Transverse colon (tissue), 4 donors: ENCODE measurements at regions not wholly inside any gene's neighbourhood (a gene's known extent, or its start where the extent isn't known, plus 50 kb on each side); places are given as distances from the start of the nearest gene placed in this dataset.

Source experiments
- DNase-seq: peaks from one replicate; pipeline ENCODE4 v3.0.0-alpha.2; 2019
- H3K27ac ChIP-seq, 4 donors: fragments of 200-600 bp; sonication (generic); 2 replicates each; pipeline ENCODE4 v1.5.1; 2016 to 2018; ENCODE audit warnings: inconsistent platforms in 4 of 4
- H3K27me3 ChIP-seq: fragments of 200-600 bp; sonication (generic); 2 replicates; pipeline ENCODE4 v1.5.1; 2017; ENCODE audit warnings: inconsistent platforms
- H3K36me3 ChIP-seq, 4 donors: fragments of 200-600 bp; sonication (generic); 2 replicates each; pipeline ENCODE4 v1.5.1; 2017 to 2019; ENCODE audit warnings: inconsistent platforms in 4 of 4
- H3K4me1 ChIP-seq, 4 donors: fragments of 200-600 bp; sonication (generic); 2 replicates each; pipeline ENCODE4 v1.5.1; 2017 to 2020; ENCODE audit warnings: inconsistent platforms in 4 of 4
- H3K4me3 ChIP-seq, 4 donors: fragments of 200-600 bp; sonication (generic); 1 replicate in 1 of 4; 2 replicates in 3 of 4; pipeline versions ENCODE4 v1.5.1 to v1.6.1; 2017 to 2019; ENCODE audit warnings: inconsistent platforms in 4 of 4
- H3K9me3 ChIP-seq, 2 donors: fragments of 200-600 bp; sonication (generic); 2 replicates each; pipeline ENCODE4 v1.5.1; 2017 to 2019; ENCODE audit warnings: inconsistent platforms in 2 of 2
- CTCF ChIP-seq, 5 experiments: fragments of 200-600 bp in 3 of 5; fragments of 450-650 bp in 2 of 5; sonication (generic) in 3 of 5; IDR thresholded peaks; 1 replicate in 2 of 5; 2 replicates in 3 of 5; pipeline ENCODE4 v1.5.1; 2016 to 2017; ENCODE audit warnings: antibody characterized with exemption in 5 of 5, inconsistent platforms in 3 of 5, mild to moderate bottlenecking in 2 of 5, moderate library complexity in 1 of 5
- EP300 ChIP-seq: sonication (generic); formaldehyde crosslinking; IDR thresholded peaks from one replicate; pipeline ENCODE4 v1.6.1; 2017; ENCODE audit warnings: antibody characterized with exemption, low read depth
- POLR2A ChIP-seq: fragments of 450-650 bp; IDR thresholded peaks from one replicate; pipeline ENCODE4 v1.6.1; 2016; ENCODE audit warnings: antibody characterized with exemption, mild to moderate bottlenecking, moderate library complexity
- POLR2AphosphoS5 ChIP-seq, 3 donors: sonication (generic); formaldehyde crosslinking; IDR thresholded peaks; one replicate each; pipeline ENCODE4 v1.6.1; 2016; ENCODE audit warnings: antibody characterized with exemption in 3 of 3
- WGBS, 2 donors: methylation state at CpG; one replicate each; pipeline ENCODE4 v1.1.5; 2018; ENCODE audit warnings: low coverage in 1 of 2; 5-methylcytosine and 5-hydroxymethylcytosine counted together
- in situ Hi-C, 4 donors: fragments of 200-750 bp; cut with MboI; loops; one replicate each; pipeline versions ENCODE4 v1.15.0 to v1.15.1; 2017; ENCODE audit warnings: low sequenced_read_pairs in 3 of 4, low pct_ligation_motif_present in 1 of 4, low pct_unique_long_range_greater_than_20kb in 1 of 4
- intact Hi-C: fragments of 100-400 bp; cut with DNase I; formaldehyde crosslinking; loops from one replicate; pipeline ENCODE4 v1.15.1; 2023; ENCODE audit warnings: low total_unique reads

DNA sequence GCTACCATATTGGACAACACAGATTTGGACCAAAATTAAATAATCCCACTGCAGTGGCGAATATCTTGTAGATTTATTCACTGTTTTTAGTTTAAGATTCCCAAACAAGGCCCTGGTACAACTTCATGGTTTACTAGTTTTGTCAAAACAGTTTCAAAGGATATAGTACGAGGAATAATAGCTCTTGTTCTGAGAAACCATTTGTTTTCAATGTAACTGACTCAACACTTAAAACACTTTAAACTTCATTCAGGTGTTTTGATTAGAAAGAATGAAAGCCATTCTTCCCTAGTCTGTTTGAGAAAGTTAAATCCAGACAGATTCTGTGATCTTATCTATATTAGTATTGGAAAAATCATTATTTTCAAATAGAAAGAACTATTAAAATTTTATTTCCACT is 276.4 kb upstream of the MKLN1 start:
- H3K27ac ChIP-seq, result peak overlapping the region in 1 of 4 donors; percentile 12
- in situ Hi-C loops, result no loop called here
- no peaks in the 10 kb centered on the region for H3K36me3 ChIP-seq
- no peak for DNase-seq
- no peak overlapping the region for H3K4me3 ChIP-seq
- no peaks in the 10 kb centered on the region for H3K27me3 ChIP-seq
- H3K9me3 ChIP-seq, result no peaks in the 10 kb centered on the region
- peaks cover 13 to 76% (median 50%) of the 10 kb centered on the region in 4 donors for H3K4me1 ChIP-seq
- TF ChIP-seq POLR2AphosphoS5 (IDR thresholded peaks at IDR 0.05), result no peak
- TF ChIP-seq POLR2A, result no peak
- no peak for TF ChIP-seq EP300
- no peak for TF ChIP-seq CTCF (IDR thresholded peaks at IDR 0.05)
- 58 to 60% methylated on average over 2 of the region's 2 CpGs for WGBS, 2 donors
- intact Hi-C loops, result no loop called here

DNA sequence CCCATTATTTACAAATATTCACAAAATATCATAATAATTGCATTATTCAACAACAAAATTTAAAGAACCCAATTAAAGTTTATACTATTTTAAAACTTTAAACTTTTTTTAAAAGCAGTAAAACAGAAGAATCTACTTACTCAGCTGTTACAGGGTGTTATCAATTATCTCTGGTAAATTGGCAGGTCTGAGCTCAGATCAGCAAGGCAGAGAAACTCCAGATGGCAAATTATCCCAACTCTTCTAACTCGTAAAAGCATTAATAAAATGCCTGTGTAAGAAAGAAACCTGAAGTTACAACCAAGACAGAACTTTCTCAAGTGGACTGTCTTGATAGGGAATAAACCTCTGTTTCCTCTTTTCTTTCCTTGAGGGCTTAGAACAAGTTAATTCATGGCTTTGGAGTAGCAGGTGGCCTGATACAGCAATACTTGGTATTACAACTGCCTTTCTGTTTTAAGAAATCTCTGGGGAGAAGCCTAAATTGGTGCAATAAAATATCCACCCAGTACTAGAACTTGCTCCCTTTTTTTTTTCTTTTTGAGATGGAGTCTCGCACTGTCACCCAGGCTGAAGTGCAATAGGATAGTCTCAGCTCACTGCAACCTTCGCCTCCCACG is 275.3 kb upstream of the MKLN1 start:
- H3K9me3 ChIP-seq, result no peaks in the 10 kb centered on the region
- in situ Hi-C loops (no loop called here), intact Hi-C loops (no loop called here)
- no peaks in the 10 kb centered on the region for H3K27me3 ChIP-seq
- no peaks in the 10 kb centered on the region for H3K36me3 ChIP-seq
- DNase-seq, result no peak
- H3K27ac ChIP-seq, result peak overlapping the region; percentile 2 to 57 (median 36)
- H3K4me1 ChIP-seq, result peaks cover 20 to 87% (median 59%) of the 10 kb centered on the region in 4 donors
- WGBS, 2 donors, result 46 to 48% methylated on average over 2 to 4 of the region's 4 CpGs
- TF ChIP-seq CTCF (IDR thresholded peaks at IDR 0.05) (no peak), POLR2AphosphoS5 (IDR thresholded peaks at IDR 0.05) (peak in 1 of 3 donors; percentile 71)
- H3K4me3 ChIP-seq, result peak overlapping the region in 1 of 4 donors; percentile 12

- in situ Hi-C loops, result no loop called here
- TF ChIP-seq CTCF (IDR thresholded peaks at IDR 0.05) (no peak), POLR2A (no peak), EP300 (no peak), POLR2AphosphoS5 (IDR thresholded peaks at IDR 0.05) (no peak)
- WGBS, 2 donors, result 78 to 79% methylated on average over 2 of the region's 2 CpGs
- Histone ChIP-seq H3K4me1 (peaks cover 15 to 77% (median 52%) of the 10 kb centered on the region in 4 donors), H3K27me3 (no peaks in the 10 kb centered on the region), H3K9me3 (no peaks in the 10 kb centered on the region), H3K36me3 (no peaks in the 10 kb centered on the region), H3K4me3 (no peak overlapping the region), H3K27ac (peak overlapping the region in 3 of 4 donors; percentile 83 to 86 (median 85))
- intact Hi-C loops, result no loop called here
- DNase-seq, result no peak
Measured at GRCh38 chr7:131056007-131056406, 271.7 kb upstream of the MKLN1 start.

- Histone ChIP-seq H3K4me3 (no peak overlapping the region), H3K36me3 (no peaks in the 10 kb centered on the region), H3K27ac (peak overlapping the region; percentile 83 to 86 (median 84)), H3K4me1 (peaks cover 15 to 74% (median 48%) of the 10 kb centered on the region in 4 donors), H3K9me3 (no peaks in the 10 kb centered on the region), H3K27me3 (no peaks in the 10 kb centered on the region)
- no peak for DNase-seq
- WGBS, 2 donors, result 0 to 5% methylated on average over 6 of the region's 6 CpGs
- TF ChIP-seq POLR2AphosphoS5 (IDR thresholded peaks at IDR 0.05) (peak; percentile 45 to 74 (median 63)), POLR2A (no peak), CTCF (IDR thresholded peaks at IDR 0.05) (no peak), EP300 (peak; percentile 47)
- in situ Hi-C loops, result no loop called here
- intact Hi-C loops, result no loop called here
Measured at GRCh38 chr7:131057015-131057793, 270.5 kb upstream of the MKLN1 start.
